ENCODE measurements at regions not wholly inside any gene's neighbourhood (a gene's known extent, or its start where the extent isn't known, plus 50 kb on each side); places are given as distances from the start of the nearest gene placed in this dataset.

- Histone ChIP-seq H3K4me3 (ENCODE audit: extremely low read depth in 1 of 4, insufficient read depth in 2 of 4, low read depth in 3 of 4, low read length in 4 of 4) (no peak overlapping the region), H3K23me2 (ENCODE audit: low read depth, low read length) (no peaks in the 10 kb centered on the region; the same call in 1 of the 2 replicates)
- TF ChIP-seq MAFK (IDR thresholded peaks at IDR 0.05; ENCODE audit: low read depth, low read length) (no peak), KDM4A (IDR thresholded peaks at IDR 0.05; ENCODE audit: low read depth, low read length, severe bottlenecking) (no peak), ZNF274 (IDR thresholded peaks at IDR 0.05; ENCODE audit: borderline replicate concordance, extremely low read depth, low read length) (no peak), SAP30 (IDR thresholded peaks at IDR 0.05; ENCODE audit: insufficient read depth, insufficient replicate concordance, low read length) (no peak), SP4 (IDR thresholded peaks at IDR 0.05; ENCODE audit: low read length) (no peak), TEAD4 (IDR thresholded peaks at IDR 0.05; ENCODE audit: low read depth, low read length) (no peak), KDM1A (IDR thresholded peaks at IDR 0.05; ENCODE audit: borderline replicate concordance, low read length) (no peak), CBX8 (IDR thresholded peaks at IDR 0.05; ENCODE audit: borderline replicate concordance, low read depth, low read length) (no peak), CTCF (IDR thresholded peaks at IDR 0.05; ENCODE audit: control extremely low read depth in 1 of 3, insufficient read depth in 1 of 3, low read depth in 1 of 3, low read length in 3 of 3) (no peak), CEBPB (IDR thresholded peaks at IDR 0.05; ENCODE audit: low read depth, low read length) (no peak)
Measured at GRCh38 chr2:18065249-18065648, 186.8 kb downstream of the KCNS3 start.

More at GRCh38 chr2:18065249-18065648, 186.8 kb downstream of the KCNS3 start:
- H4K5ac ChIP-seq (ENCODE audit: insufficient read length, low read depth, low read length): no peak overlapping the region
- no peak overlapping the region for H4K91ac ChIP-seq (replicated peaks; ENCODE audit: insufficient read length, low read length)
- no peak overlapping the region for H3K4me2 ChIP-seq (ENCODE audit: insufficient read depth in 1 of 2, low read depth in 2 of 2, low read length in 2 of 2)
- ChIA-PET POLR2A (ENCODE audit: partially characterized antibody) (interaction anchor here (0.6 to 0.7 kb wide), 2 partner anchors 187 to 1811 kb away, joined by 3 read pairs; partner anchors contain the start of gene KCNS3), CTCF (ENCODE audit: partially characterized antibody) (interaction anchor here (1.5 kb wide), 1 partner anchor 234 kb away, joined by 4 read pairs; no protein-coding TSS in a partner anchor)
- H4K20me1 ChIP-seq (replicated peaks in 1 of 2; ENCODE audit: control insufficient read depth in 1 of 2, insufficient read depth in 2 of 2, low read length in 2 of 2): no peaks in the 10 kb centered on the region
- H3K56ac ChIP-seq (replicated peaks; ENCODE audit: insufficient read length, low read depth, low read length): no peak overlapping the region
- H3K79me1 ChIP-seq (ENCODE audit: low read depth, low read length): no peaks in the 10 kb centered on the region
- no peak overlapping the region for H3K14ac ChIP-seq (ENCODE audit: insufficient read length)
- no peak overlapping the region for H2BK5ac ChIP-seq (ENCODE audit: low read depth, low read length)
- no peaks in the 10 kb centered on the region for H3K79me2 ChIP-seq (ENCODE audit: control insufficient read depth in 1 of 2, insufficient read depth in 2 of 2, low read length in 2 of 2)
- H3K4ac ChIP-seq (replicated peaks; ENCODE audit: insufficient read length, low read depth, low read length): no peak overlapping the region
- no peak overlapping the region for H3K27ac ChIP-seq (ENCODE audit: low read depth, low read length)
- DNase-seq (ENCODE audit: low read depth in 1 of 2, low spot score in 2 of 2) (no peak), FAIRE-seq (no peak)
- no peak overlapping the region for H2BK15ac ChIP-seq (ENCODE audit: low read length)
- H3K9me3 ChIP-seq (ENCODE audit: insufficient read depth in 2 of 2, low read depth in 1 of 2, low read length in 1 of 2): no peaks in the 10 kb centered on the region
- 96% methylated on average over 1 of the region's 1 CpG; no CpG with 5 or more reads in 1 of the 2 experiments for WGBS, 2 experiments (ENCODE audit: extremely low coverage in 1 of 2, insufficient coverage in 1 of 2, insufficient read length in 1 of 2, insufficient replicate concordance in 2 of 2, low coverage in 1 of 2, low lambda C conversion rate in 2 of 2, missing lambda C conversion rate in 1 of 2)
- H3K18ac ChIP-seq (ENCODE audit: extremely low read depth, low read length): no peak overlapping the region
- H2BK120ac ChIP-seq (replicated peaks; ENCODE audit: low read depth, low read length): no peak overlapping the region
- H3K36me3 ChIP-seq (ENCODE audit: control insufficient read depth in 2 of 4, insufficient read depth in 4 of 4, low read length in 3 of 4): no peaks in the 10 kb centered on the region
- no peak overlapping the region for H4K8ac ChIP-seq (ENCODE audit: extremely low read depth, insufficient read depth, low read length)
- H3K27me3 ChIP-seq (replicated peaks in 1 of 4; ENCODE audit: control insufficient read depth in 3 of 4, extremely low read depth in 1 of 4, insufficient read depth in 3 of 4, low read length in 3 of 4): no peaks in the 10 kb centered on the region
- H3K4me1 ChIP-seq (replicated peaks in 1 of 4; ENCODE audit: control insufficient read depth in 3 of 4, insufficient read depth in 4 of 4, low read length in 3 of 4): peaks cover 0 to 3% (median 0%) of the 10 kb centered on the region in 4 experiments; a peak in 1 of 7 replicates
- H2AFZ ChIP-seq (ENCODE audit: low read length): no peak overlapping the region
- no peak overlapping the region for H2BK20ac ChIP-seq (ENCODE audit: low read length)
- no peak overlapping the region for H3K9ac ChIP-seq (replicated peaks in 1 of 4; ENCODE audit: extremely low read depth in 1 of 4, low read depth in 3 of 4, low read length in 3 of 4)
- no peak overlapping the region for H2AK5ac ChIP-seq (ENCODE audit: low read depth, low read length)
- no peak overlapping the region for H2BK12ac ChIP-seq (ENCODE audit: low read depth, low read length)
- no peak overlapping the region for H3K23ac ChIP-seq (ENCODE audit: insufficient read length)
